ENCODE measurements at regions not wholly inside any gene's neighbourhood (a gene's known extent, or its start where the extent isn't known, plus 50 kb on each side); places are given as distances from the start of the nearest gene placed in this dataset.

GRCh38 chr12:46442239-46442638 is 69.7 kb upstream of the SLC38A2 start:
- no peak for DNase-seq

- DNase-seq, result no peak
Measured at GRCh38 chr12:46439793-46440511, 67.4 kb upstream of the SLC38A2 start.

GRCh38 chr12:46438719-46439319 is 66.2 kb upstream of the SLC38A2 start:
- DNase-seq, result no peak

GRCh38 chr12:46438256-46438655 is 65.7 kb upstream of the SLC38A2 start:
- DNase-seq, result no peak

- no peak for DNase-seq
Measured at GRCh38 chr12:46437469-46437868, 64.9 kb upstream of the SLC38A2 start.

- DNase-seq, result no peak
Measured at GRCh38 chr12:46436747-46437146, 64.2 kb upstream of the SLC38A2 start.

GRCh38 chr12:46435625-46436024 is 63.1 kb upstream of the SLC38A2 start:
- no peak for DNase-seq

- DNase-seq, result no peak
Measured at GRCh38 chr12:46435029-46435428, 62.5 kb upstream of the SLC38A2 start.

GRCh38 chr12:46433829-46434228 is 61.3 kb upstream of the SLC38A2 start:
- no peak for DNase-seq

GRCh38 chr12:46432325-46432724 is 59.8 kb upstream of the SLC38A2 start:
- DNase-seq, result no peak

GRCh38 chr12:46430340-46430948 is 57.9 kb upstream of the SLC38A2 start:
- DNase-seq, result no peak

Measured in NCI-H1105 (cell line).